GM19397 (cell line): ENCODE measurements at regions not wholly inside any gene's neighbourhood (a gene's known extent, or its start where the extent isn't known, plus 50 kb on each side); places are given as distances from the start of the nearest gene placed in this dataset.

Source experiments
- ATAC-seq: cut with Tn5 transposase; IDR thresholded peaks from one replicate; pipeline ENCODE4 v1.9.1; 2021; ENCODE audit warnings: mild to moderate bottlenecking, moderate library complexity; ENCODE audit not compliant: unreplicated experiment

GRCh38 chr6:139863964-139864363 is 489.5 kb upstream of the CITED2 start:
- ATAC-seq, result no peak

GRCh38 chr6:139863346-139863745 is 488.9 kb upstream of the CITED2 start:
- no peak for ATAC-seq

- ATAC-seq, result no peak
Observed at GRCh38 chr6:139862311-139862710, 487.9 kb upstream of the CITED2 start.

- no peak for ATAC-seq
Observed at GRCh38 chr6:139860203-139860602, 485.8 kb upstream of the CITED2 start.

- ATAC-seq, result no peak
Observed at GRCh38 chr6:139858429-139858828, 484.0 kb upstream of the CITED2 start.

GRCh38 chr6:139857143-139857542 is 482.7 kb upstream of the CITED2 start:
- no peak for ATAC-seq

GRCh38 chr6:139856562-139856961 is 482.1 kb upstream of the CITED2 start:
- no peak for ATAC-seq

- ATAC-seq, result no peak
Observed at GRCh38 chr6:139855671-139856311, 481.3 kb upstream of the CITED2 start.

- no peak for ATAC-seq
Observed at GRCh38 chr6:139853302-139853992, 479.0 kb upstream of the CITED2 start.

- ATAC-seq, result no peak
Observed at GRCh38 chr6:139852488-139853140, 478.2 kb upstream of the CITED2 start.

GRCh38 chr6:139852067-139852466 is 477.6 kb upstream of the CITED2 start:
- ATAC-seq, result no peak

GRCh38 chr6:139851206-139851605 is 476.8 kb upstream of the CITED2 start:
- ATAC-seq, result no peak

GRCh38 chr6:139850512-139850911 is 476.1 kb upstream of the CITED2 start:
- ATAC-seq, result no peak

- ATAC-seq, result no peak
Observed at GRCh38 chr6:139847457-139847813, 473.0 kb upstream of the CITED2 start.

- peak; percentile 34 for ATAC-seq
Observed at GRCh38 chr6:139846538-139847456, 472.3 kb upstream of the CITED2 start.

- no peak for ATAC-seq
Observed at GRCh38 chr6:139844907-139845306, 470.5 kb upstream of the CITED2 start.

GRCh38 chr6:139841794-139842215 is 467.4 kb upstream of the CITED2 start:
- peak; percentile 88 for ATAC-seq

GRCh38 chr6:139839506-139840156 is 465.2 kb upstream of the CITED2 start:
- no peak for ATAC-seq

- ATAC-seq, result no peak
Observed at GRCh38 chr6:139834232-139834631, 459.8 kb upstream of the CITED2 start.

GRCh38 chr6:139833592-139833991 is 459.1 kb upstream of the CITED2 start:
- ATAC-seq, result no peak
